ENCODE measurements at regions not wholly inside any gene's neighbourhood (a gene's known extent, or its start where the extent isn't known, plus 50 kb on each side); places are given as distances from the start of the nearest gene placed in this dataset.

- intact Hi-C loops (cut with DNase I) = no loop called here
- no peak overlapping the region for H3K4me3 ChIP-seq
These were observed 609.4 kb upstream of the HS3ST5 start for GRCh38 chr6:114952229-114952628.

GRCh38 chr6:114945392-114945791 lies 602.6 kb upstream of the HS3ST5 start:
- no peaks in the 10 kb centered on the region for H3K4me1 ChIP-seq
- intact Hi-C loops (cut with DNase I) = no loop called here
- 82 to 83% methylated on average over 5 of the region's 5 CpGs for WGBS, 2 donors

More at GRCh38 chr6:114952229-114952628, 609.4 kb upstream of the HS3ST5 start:
- no peak for DNase-seq
- no peak for TF ChIP-seq EP300 (IDR thresholded peaks at IDR 0.05)
- Histone ChIP-seq H3K27me3 (no peaks in the 10 kb centered on the region), H3K27ac (no peak overlapping the region), H3K36me3 (no peaks in the 10 kb centered on the region), H3K9me3 (no peaks in the 10 kb centered on the region), H3K4me1 (no peaks in the 10 kb centered on the region)
- 53 to 65% methylated on average over 3 of the region's 3 CpGs for WGBS, 2 donors

GRCh38 chr6:114941078-114941477 lies 598.3 kb upstream of the HS3ST5 start:
- Histone ChIP-seq H3K4me1 (no peaks in the 10 kb centered on the region), H3K36me3 (no peaks in the 10 kb centered on the region), H3K27me3 (no peaks in the 10 kb centered on the region), H3K27ac (no peak overlapping the region), H3K4me3 (no peak overlapping the region), H3K9me3 (no peaks in the 10 kb centered on the region)
- TF ChIP-seq CTCF (IDR thresholded peaks at IDR 0.05) (no peak), EP300 (IDR thresholded peaks at IDR 0.05) (no peak), POLR2A (IDR thresholded peaks at IDR 0.05) (no peak), POLR2AphosphoS5 (IDR thresholded peaks at IDR 0.05) (no peak)
- DNase-seq = no peak
- intact Hi-C loops (cut with DNase I) = no loop called here

More at GRCh38 chr6:114945392-114945791, 602.6 kb upstream of the HS3ST5 start:
- TF ChIP-seq POLR2A (IDR thresholded peaks at IDR 0.05) (no peak), EP300 (IDR thresholded peaks at IDR 0.05) (no peak), CTCF (IDR thresholded peaks at IDR 0.05) (no peak), POLR2AphosphoS5 (IDR thresholded peaks at IDR 0.05) (no peak)
- Histone ChIP-seq H3K4me3 (no peak overlapping the region), H3K27me3 (no peaks in the 10 kb centered on the region), H3K36me3 (no peaks in the 10 kb centered on the region), H3K27ac (no peak overlapping the region), H3K9me3 (no peaks in the 10 kb centered on the region)
- DNase-seq = no peak

GRCh38 chr6:114940181-114940580 lies 597.4 kb upstream of the HS3ST5 start:
- Histone ChIP-seq H3K27ac (no peak overlapping the region), H3K36me3 (no peaks in the 10 kb centered on the region), H3K9me3 (no peaks in the 10 kb centered on the region), H3K4me1 (no peaks in the 10 kb centered on the region), H3K4me3 (no peak overlapping the region), H3K27me3 (no peaks in the 10 kb centered on the region)
- intact Hi-C loops (cut with DNase I) = no loop called here
- DNase-seq = no peak
- WGBS, 2 donors = 79 to 88% methylated on average over 1 of the region's 1 CpG
- TF ChIP-seq EP300 (IDR thresholded peaks at IDR 0.05) (no peak), CTCF (IDR thresholded peaks at IDR 0.05) (no peak), POLR2A (IDR thresholded peaks at IDR 0.05) (no peak), POLR2AphosphoS5 (IDR thresholded peaks at IDR 0.05) (no peak)

GRCh38 chr6:114939630-114940029 lies 596.8 kb upstream of the HS3ST5 start:
- TF ChIP-seq EP300 (IDR thresholded peaks at IDR 0.05) = no peak
- TF ChIP-seq POLR2AphosphoS5 (IDR thresholded peaks at IDR 0.05) = no peak
- TF ChIP-seq CTCF (IDR thresholded peaks at IDR 0.05) = no peak
- no peak for TF ChIP-seq POLR2A (IDR thresholded peaks at IDR 0.05)
- Histone ChIP-seq H3K36me3 (no peaks in the 10 kb centered on the region), H3K4me3 (no peak overlapping the region), H3K4me1 (no peaks in the 10 kb centered on the region), H3K27ac (no peak overlapping the region), H3K27me3 (no peaks in the 10 kb centered on the region), H3K9me3 (no peaks in the 10 kb centered on the region)
- DNase-seq = no peak
- intact Hi-C loops (cut with DNase I) = no loop called here
- WGBS, 2 donors = 75 to 79% methylated on average over 2 of the region's 2 CpGs
